Right cardiac atrium (tissue), 5 donors: ENCODE measurements at regions not wholly inside any gene's neighbourhood (a gene's known extent, or its start where the extent isn't known, plus 50 kb on each side); places are given as distances from the start of the nearest gene placed in this dataset.

Experiments
- ATAC-seq, 2 donors: fragments of 200-7000 bp; cut with Tn5 transposase; one replicate each; pipeline versions ENCODE4 v1.8.0 to v1.9.1; 2020; ENCODE audit warnings: moderate library complexity in 2 of 2, mild to moderate bottlenecking in 1 of 2
- DNase-seq, 3 donors: peaks; one replicate each; pipeline ENCODE4 v3.0.0-alpha.2; 2020
- H3K27ac ChIP-seq: one replicate; pipeline ENCODE4 v1.5.1; 2013; ENCODE audit warnings: mild to moderate bottlenecking, low read length, control low read depth, moderate library complexity
- H3K27me3 ChIP-seq: one replicate; pipeline ENCODE4 v1.6.1; 2013; ENCODE audit not compliant: control insufficient read depth, insufficient read depth
- H3K4me1 ChIP-seq: one replicate; pipeline ENCODE4 v1.6.1; 2013; ENCODE audit warnings: low read length; ENCODE audit not compliant: control insufficient read depth, insufficient read depth
- H3K4me3 ChIP-seq: one replicate; pipeline ENCODE4 v1.5.1; 2013; ENCODE audit warnings: low read length, control low read depth
- H3K9me3 ChIP-seq: one replicate; pipeline ENCODE4 v1.6.1; 2013; ENCODE audit warnings: low read length; ENCODE audit not compliant: control insufficient read depth
- WGBS: extraction: QIAGEN DNeasy Blood & Tissue Kit; methylation state at CpG from one replicate; pipeline ENCODE4 v1.1.7; 2013; 5-methylcytosine and 5-hydroxymethylcytosine counted together
- intact Hi-C, 4 donors: fragments of 100-400 bp; cut with DNase I; formaldehyde crosslinking; loops; one replicate each; pipeline versions ENCODE4 v1.11.0 to v1.14.0; 2022 to 2023
- donor health status: healthy with polysubstance abuse.
- donor health status: DM: no; HTN: yes; CAD: no.
- donor health status: DM: no; HTN: no; CAD: no.
- donor health status: DM: no; HTN: yes; CAD: no; lungs with severe emphysema.
- donor health status: DM: yes; HTN: yes; CAD: no.

DNA sequence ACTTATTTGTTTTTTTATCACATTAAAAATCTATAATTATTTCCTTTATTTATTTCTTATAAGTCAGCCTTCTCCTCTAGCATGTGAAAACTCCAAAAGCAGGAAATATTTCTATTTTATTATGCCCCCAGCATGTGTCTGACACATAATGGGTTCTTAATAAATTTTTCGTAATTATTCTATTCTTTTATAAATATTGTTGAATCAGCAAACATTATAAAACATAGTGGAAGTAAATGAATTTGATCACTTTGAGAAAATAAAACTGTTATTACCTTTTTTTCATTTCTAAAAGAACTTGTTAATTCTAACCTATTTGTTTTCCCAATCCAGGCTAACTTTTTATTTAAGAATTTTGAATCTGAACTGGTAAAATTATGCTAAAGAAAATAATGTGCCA is 509.1 kb upstream of the PCDH15 start:
- 82% methylated on average over 1 of the region's 1 CpG for WGBS
- no peaks in the 10 kb centered on the region for H3K4me1 ChIP-seq
- no peak for ATAC-seq

DNA sequence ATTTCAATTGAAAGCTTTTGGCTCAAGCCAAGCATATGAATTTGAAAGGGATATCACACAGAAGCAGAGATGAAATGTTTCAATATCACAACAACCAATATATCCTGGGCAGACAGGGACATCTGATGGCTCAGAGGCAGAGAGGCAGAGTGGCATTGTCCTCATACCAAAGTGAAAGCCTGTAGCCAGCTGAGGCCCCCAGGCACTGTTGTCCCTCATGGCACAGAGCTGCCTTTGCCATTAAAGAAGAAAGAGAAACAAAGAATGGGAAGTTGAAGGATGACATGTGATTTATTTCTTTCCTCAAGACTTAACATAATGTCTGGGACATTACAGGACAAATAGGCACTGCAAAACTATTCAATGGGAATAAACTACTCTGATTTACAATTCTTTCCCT is 504.3 kb upstream of the PCDH15 start:
- no peaks in the 10 kb centered on the region for H3K4me1 ChIP-seq
- no peak for DNase-seq
- no peaks in the 10 kb centered on the region for H3K9me3 ChIP-seq
- no peaks in the 10 kb centered on the region for H3K27me3 ChIP-seq
- ATAC-seq = no peak
- no peak overlapping the region for H3K27ac ChIP-seq
- no peak overlapping the region for H3K4me3 ChIP-seq
- intact Hi-C loops = no loop called here

More for the DNA sequence above, 509.1 kb upstream of the PCDH15 start:
- Histone ChIP-seq H3K27ac (no peak overlapping the region), H3K9me3 (no peaks in the 10 kb centered on the region), H3K4me3 (no peak overlapping the region), H3K27me3 (no peaks in the 10 kb centered on the region)
- DNase-seq = no peak
- intact Hi-C loops = no loop called here

DNA sequence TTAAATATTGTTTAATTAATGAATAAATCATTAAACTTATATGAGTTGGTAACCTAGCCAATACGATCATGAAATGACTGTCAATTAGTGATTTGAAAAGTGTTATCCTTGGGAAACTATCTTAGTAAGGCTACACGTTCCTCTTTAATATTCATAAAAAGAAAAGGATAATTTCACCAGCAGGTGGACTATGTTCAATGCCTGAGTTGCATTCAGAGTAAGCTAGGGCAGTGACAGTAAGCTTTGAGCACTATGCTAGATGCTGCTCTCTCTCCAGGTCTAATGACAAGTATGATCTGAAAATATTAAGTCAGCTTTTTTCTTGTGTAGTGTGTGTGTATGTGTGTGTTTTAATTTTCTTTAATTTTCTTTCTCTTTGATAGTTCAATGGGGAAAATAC is 486.3 kb upstream of the PCDH15 start:
- DNase-seq = no peak
- intact Hi-C loops = no loop called here
- Histone ChIP-seq H3K27ac (no peak overlapping the region), H3K27me3 (no peaks in the 10 kb centered on the region), H3K4me3 (no peak overlapping the region), H3K9me3 (no peaks in the 10 kb centered on the region), H3K4me1 (no peaks in the 10 kb centered on the region)
- no peak for ATAC-seq
- 45% methylated on average over 2 of the region's 2 CpGs for WGBS

- no peak for DNase-seq
- ATAC-seq = no peak
- Histone ChIP-seq H3K27ac (no peak overlapping the region), H3K9me3 (no peaks in the 10 kb centered on the region), H3K4me3 (no peak overlapping the region), H3K27me3 (no peaks in the 10 kb centered on the region), H3K4me1 (no peaks in the 10 kb centered on the region)
- 72% methylated on average over 5 of the region's 5 CpGs for WGBS
- intact Hi-C loops = no loop called here
These were observed 482.0 kb upstream of the PCDH15 start for GRCh38 chr10:55283031-55283430.

DNA sequence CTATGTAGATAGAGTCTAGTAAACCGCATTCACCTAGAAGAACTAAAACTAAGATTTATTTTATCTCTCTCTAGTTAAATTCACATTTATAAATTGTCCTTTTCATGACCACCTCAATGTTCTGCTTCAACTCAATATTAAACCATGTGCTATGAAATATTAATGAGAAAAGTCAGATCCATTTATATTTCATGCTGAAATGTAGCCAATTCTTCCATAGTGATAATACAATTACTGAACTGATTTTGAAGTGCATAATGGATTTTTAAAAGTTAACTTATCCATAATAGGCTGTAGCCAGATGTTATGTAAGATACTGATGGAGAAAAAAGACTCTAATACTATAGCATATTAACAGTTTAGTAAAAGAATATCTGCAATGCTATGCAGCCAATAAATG is 479.7 kb upstream of the PCDH15 start:
- intact Hi-C loops = no loop called here
- H3K9me3 ChIP-seq = no peaks in the 10 kb centered on the region
- H3K4me3 ChIP-seq = no peak overlapping the region
- no peak overlapping the region for H3K27ac ChIP-seq
- H3K27me3 ChIP-seq = no peaks in the 10 kb centered on the region
- ATAC-seq (no peak), DNase-seq (no peak)
- no peaks in the 10 kb centered on the region for H3K4me1 ChIP-seq
- WGBS = 89% methylated on average over 1 of the region's 1 CpG

- no peak for ATAC-seq
- no peak for DNase-seq
- intact Hi-C loops = loop anchor here in 1 of 4 donors (10.0 kb wide), 1 partner anchor 1673 kb away; no protein-coding TSS in a partner anchor
- Histone ChIP-seq H3K27me3 (no peaks in the 10 kb centered on the region), H3K9me3 (no peaks in the 10 kb centered on the region), H3K27ac (no peak overlapping the region), H3K4me3 (no peak overlapping the region), H3K4me1 (no peaks in the 10 kb centered on the region)
- WGBS = 72% methylated on average over 2 of the region's 2 CpGs
These were observed 476.5 kb upstream of the PCDH15 start for GRCh38 chr10:55277549-55277948.

- DNase-seq = no peak
- no peaks in the 10 kb centered on the region for H3K9me3 ChIP-seq
- no peaks in the 10 kb centered on the region for H3K27me3 ChIP-seq
- WGBS = 92% methylated on average over 2 of the region's 2 CpGs
- H3K27ac ChIP-seq = no peak overlapping the region
- no peak overlapping the region for H3K4me3 ChIP-seq
- no peak for ATAC-seq
- H3K4me1 ChIP-seq = no peaks in the 10 kb centered on the region
- intact Hi-C loops = loop anchor here in 1 of 4 donors (10.0 kb wide), 1 partner anchor 1670 kb away; no protein-coding TSS in a partner anchor
These were observed 473.3 kb upstream of the PCDH15 start for GRCh38 chr10:55274367-55274766.

DNA sequence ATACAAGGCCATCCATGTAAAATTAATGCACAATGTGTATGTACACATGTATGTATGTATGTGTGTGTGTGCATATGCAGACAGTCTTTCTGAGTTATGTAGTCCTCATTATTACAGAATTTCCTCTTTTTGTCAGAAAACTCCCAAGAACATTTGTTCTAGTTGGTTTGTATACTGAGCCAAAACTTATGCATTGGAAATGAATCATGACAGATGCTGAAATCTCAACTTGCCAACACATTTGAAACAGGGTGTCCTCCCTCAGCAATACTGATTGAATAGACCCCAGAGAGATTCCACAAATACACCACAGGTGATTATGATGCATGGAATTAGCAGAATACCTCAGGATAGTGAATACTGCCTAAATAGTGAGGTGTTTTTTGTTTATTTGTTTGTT is 472.9 kb upstream of the PCDH15 start:
- ATAC-seq = no peak
- DNase-seq = no peak
- no peaks in the 10 kb centered on the region for H3K4me1 ChIP-seq
- H3K27ac ChIP-seq = no peak overlapping the region
- no peaks in the 10 kb centered on the region for H3K27me3 ChIP-seq
- intact Hi-C loops = loop anchor here in 1 of 4 donors (10.0 kb wide), 1 partner anchor 1669 kb away; no protein-coding TSS in a partner anchor
- no peaks in the 10 kb centered on the region for H3K9me3 ChIP-seq
- H3K4me3 ChIP-seq = no peak overlapping the region

DNA sequence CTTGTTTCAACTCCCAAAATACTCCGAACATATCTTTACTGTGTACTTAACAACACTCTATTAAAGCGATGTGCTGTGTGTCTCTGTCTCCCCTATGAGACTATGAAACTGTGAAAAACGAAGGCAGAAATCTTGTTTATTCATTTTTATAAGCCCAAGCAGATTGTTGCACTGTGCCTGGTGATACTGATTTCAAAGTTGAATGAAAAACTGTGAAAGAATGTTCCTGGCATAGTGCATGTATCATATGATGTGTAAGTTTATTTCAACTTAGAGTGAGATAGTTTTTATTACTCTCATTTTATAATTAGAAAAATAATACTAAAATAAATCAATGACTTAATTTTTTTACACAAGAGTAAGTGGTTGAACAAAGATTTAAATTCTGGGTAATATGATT is 471.9 kb upstream of the PCDH15 start:
- ATAC-seq (no peak), DNase-seq (no peak)
- Histone ChIP-seq H3K4me3 (no peak overlapping the region), H3K9me3 (no peaks in the 10 kb centered on the region), H3K27me3 (no peaks in the 10 kb centered on the region), H3K27ac (no peak overlapping the region), H3K4me1 (no peaks in the 10 kb centered on the region)
- intact Hi-C loops = loop anchor here in 1 of 4 donors (10.0 kb wide), 1 partner anchor 1668 kb away; no protein-coding TSS in a partner anchor
- 72% methylated on average over 3 of the region's 3 CpGs for WGBS

DNA sequence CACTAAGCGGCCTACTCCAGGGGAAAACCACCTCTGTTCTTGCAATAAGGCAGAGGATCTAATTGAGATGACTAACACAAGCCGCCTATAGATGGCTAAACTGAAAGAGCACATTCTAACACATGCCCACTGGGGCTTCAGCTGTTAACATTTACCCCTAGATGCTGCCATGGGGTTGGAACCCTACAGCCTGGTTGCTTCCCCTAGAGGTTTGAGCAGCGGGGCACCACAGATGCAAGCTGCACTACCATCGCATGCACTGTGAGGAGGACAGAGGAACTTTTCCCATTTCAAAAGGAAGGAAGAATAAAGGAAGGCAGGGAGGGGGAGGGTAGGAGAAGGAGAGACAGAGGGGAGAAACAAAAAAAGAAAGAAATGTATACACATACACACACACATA is 465.8 kb upstream of the PCDH15 start:
- H3K27ac ChIP-seq = no peak overlapping the region
- WGBS = 88% methylated on average over 4 of the region's 4 CpGs
- H3K9me3 ChIP-seq = no peaks in the 10 kb centered on the region
- intact Hi-C loops = no loop called here
- ATAC-seq (no peak), DNase-seq (no peak)
- H3K4me3 ChIP-seq = no peak overlapping the region
- H3K27me3 ChIP-seq = no peaks in the 10 kb centered on the region
- no peaks in the 10 kb centered on the region for H3K4me1 ChIP-seq

DNA sequence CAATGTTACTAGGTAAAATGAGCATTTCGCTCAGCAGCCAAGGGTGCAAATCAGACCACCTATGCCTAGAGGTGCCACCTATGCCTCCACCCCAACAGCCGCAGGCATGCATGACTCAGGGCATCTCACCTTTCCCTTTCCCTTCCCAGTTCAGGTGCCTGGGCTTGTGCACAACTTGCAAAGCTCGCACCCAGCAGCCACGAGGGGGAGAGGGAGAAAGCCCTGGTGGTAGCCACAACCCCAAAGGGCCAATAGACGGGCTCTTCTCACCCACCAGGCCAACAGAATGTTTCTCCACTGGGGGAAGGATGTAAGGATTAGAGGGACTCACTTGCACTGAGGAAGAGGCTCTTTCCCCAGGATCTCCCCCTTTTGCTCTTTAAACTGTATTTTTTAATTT is 462.3 kb upstream of the PCDH15 start:
- intact Hi-C loops = no loop called here
- WGBS = 88% methylated on average over 5 of the region's 5 CpGs
- DNase-seq = no peak

GRCh38 chr10:55242544-55242943 is 441.5 kb upstream of the PCDH15 start:
- intact Hi-C loops = no loop called here
- Histone ChIP-seq H3K4me3 (no peak overlapping the region), H3K27me3 (no peaks in the 10 kb centered on the region), H3K4me1 (no peaks in the 10 kb centered on the region), H3K9me3 (no peaks in the 10 kb centered on the region), H3K27ac (no peak overlapping the region)
- DNase-seq (no peak), ATAC-seq (no peak)
- 71% methylated on average over 6 of the region's 6 CpGs for WGBS

More for the DNA sequence above, 462.3 kb upstream of the PCDH15 start:
- ATAC-seq = no peak
- Histone ChIP-seq H3K4me3 (no peak overlapping the region), H3K27ac (no peak overlapping the region), H3K9me3 (no peaks in the 10 kb centered on the region), H3K27me3 (no peaks in the 10 kb centered on the region), H3K4me1 (no peaks in the 10 kb centered on the region)
